RWPE2 (cell line): ENCODE measurements at regions not wholly inside any gene's neighbourhood (a gene's known extent, or its start where the extent isn't known, plus 50 kb on each side); places are given as distances from the start of the nearest gene placed in this dataset.

Experiments used
- ATAC-seq: fragments of 200-7000 bp; cut with Tn5 transposase; 3 replicates; pipeline ENCODE4 v1.9.1; 2021; ENCODE audit warnings: low read depth
- DNase-seq: peaks from one replicate; pipeline ENCODE4 v3.0.0-alpha.2; 2020; ENCODE audit warnings: low spot score
- H3K27ac ChIP-seq: fragments of 450-650 bp; 2 replicates; pipeline ENCODE4 v1.5.1; 2017; ENCODE audit warnings: mild to moderate bottlenecking; ENCODE audit not compliant: poor library complexity, severe bottlenecking
- H3K27me3 ChIP-seq: fragments of 250-450 bp; sonication (Bioruptor Pico); 2 replicates; pipeline ENCODE4 v1.5.1; 2021; ENCODE audit warnings: mild to moderate bottlenecking, moderate library complexity; ENCODE audit not compliant: insufficient read depth, poor library complexity, severe bottlenecking
- H3K36me3 ChIP-seq: fragments of 250-450 bp; sonication (Bioruptor Pico); 2 replicates; pipeline ENCODE4 v1.5.1; 2020; ENCODE audit warnings: low read depth, mild to moderate bottlenecking, moderate library complexity
- H3K4me1 ChIP-seq: fragments of 250-450 bp; sonication (Bioruptor Pico); 2 replicates; pipeline ENCODE4 v1.5.1; 2021; ENCODE audit warnings: mild to moderate bottlenecking, moderate library complexity; ENCODE audit not compliant: insufficient read depth, poor library complexity, severe bottlenecking
- H3K4me3 ChIP-seq: fragments of 250-450 bp; sonication (Bioruptor Pico); 2 replicates; pipeline ENCODE4 v1.5.1; 2021; ENCODE audit warnings: mild to moderate bottlenecking, moderate library complexity; ENCODE audit not compliant: severe bottlenecking
- H3K9me3 ChIP-seq: fragments of 250-450 bp; sonication (Bioruptor Pico); 2 replicates; pipeline ENCODE4 v1.5.1; 2021; ENCODE audit warnings: mild to moderate bottlenecking, moderate library complexity; ENCODE audit not compliant: severe bottlenecking
- TF ChIP-seq, protein P1 (sequence below): fragments of 450-650 bp; IDR thresholded peaks from one replicate; pipeline ENCODE4 v1.5.1; 2017; ENCODE audit warnings: mild to moderate bottlenecking, moderate library complexity; ENCODE audit not compliant: poor library complexity, severe bottlenecking

DNA sequence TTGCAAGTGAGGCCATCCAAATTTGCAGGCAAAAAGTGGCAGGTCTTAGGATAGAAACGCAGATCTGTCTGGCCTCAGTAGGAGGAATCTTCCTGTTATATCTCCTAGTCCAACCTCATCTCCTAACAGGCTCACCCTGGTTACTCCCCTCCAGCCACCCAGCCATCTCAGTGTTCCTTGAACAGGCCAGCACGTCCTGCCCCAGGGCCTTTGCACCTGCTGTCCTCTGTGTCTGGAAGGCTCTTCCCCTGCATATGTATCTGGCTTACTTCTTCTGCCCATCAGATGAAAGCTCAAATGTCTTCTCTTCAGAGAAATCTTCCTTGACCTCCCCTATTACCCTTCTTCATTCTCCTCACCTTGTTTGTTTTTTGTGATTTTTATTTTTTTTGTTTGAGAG, 107.3 kb upstream of the ALDH1B1 start:
- ATAC-seq, result no peak

DNA sequence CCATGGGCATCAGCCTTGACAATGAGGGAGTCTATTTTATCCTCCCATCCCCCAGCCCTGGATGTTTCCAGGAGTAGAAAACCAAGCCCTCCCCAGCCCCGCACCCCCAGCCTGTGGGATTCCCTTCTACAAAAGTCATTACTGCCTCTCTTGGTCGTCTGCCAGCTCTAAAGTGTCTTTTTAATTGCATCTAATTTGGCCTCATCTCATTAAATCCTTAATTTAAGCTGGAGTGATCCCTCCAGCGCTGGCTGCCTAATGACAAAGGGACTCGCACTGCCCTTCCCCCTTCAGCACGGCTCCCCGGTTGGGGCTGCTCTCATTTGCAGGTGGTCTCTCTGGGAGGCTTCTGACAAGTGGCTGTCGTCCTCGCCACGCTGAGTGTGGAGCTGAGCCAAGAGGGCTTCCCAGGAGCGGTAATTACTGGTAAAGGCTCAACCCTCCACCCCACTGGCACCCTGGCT, 107.9 kb upstream of the ALDH1B1 start:
- DNase-seq (no peak), ATAC-seq (no peak)
- no peak overlapping the region for H3K27ac ChIP-seq
- no peaks in the 10 kb centered on the region for H3K27me3 ChIP-seq
- H3K9me3 ChIP-seq, result no peaks in the 10 kb centered on the region
- no peak overlapping the region for H3K4me3 ChIP-seq
- H3K36me3 ChIP-seq, result no peaks in the 10 kb centered on the region
- TF ChIP-seq, protein P1, sequence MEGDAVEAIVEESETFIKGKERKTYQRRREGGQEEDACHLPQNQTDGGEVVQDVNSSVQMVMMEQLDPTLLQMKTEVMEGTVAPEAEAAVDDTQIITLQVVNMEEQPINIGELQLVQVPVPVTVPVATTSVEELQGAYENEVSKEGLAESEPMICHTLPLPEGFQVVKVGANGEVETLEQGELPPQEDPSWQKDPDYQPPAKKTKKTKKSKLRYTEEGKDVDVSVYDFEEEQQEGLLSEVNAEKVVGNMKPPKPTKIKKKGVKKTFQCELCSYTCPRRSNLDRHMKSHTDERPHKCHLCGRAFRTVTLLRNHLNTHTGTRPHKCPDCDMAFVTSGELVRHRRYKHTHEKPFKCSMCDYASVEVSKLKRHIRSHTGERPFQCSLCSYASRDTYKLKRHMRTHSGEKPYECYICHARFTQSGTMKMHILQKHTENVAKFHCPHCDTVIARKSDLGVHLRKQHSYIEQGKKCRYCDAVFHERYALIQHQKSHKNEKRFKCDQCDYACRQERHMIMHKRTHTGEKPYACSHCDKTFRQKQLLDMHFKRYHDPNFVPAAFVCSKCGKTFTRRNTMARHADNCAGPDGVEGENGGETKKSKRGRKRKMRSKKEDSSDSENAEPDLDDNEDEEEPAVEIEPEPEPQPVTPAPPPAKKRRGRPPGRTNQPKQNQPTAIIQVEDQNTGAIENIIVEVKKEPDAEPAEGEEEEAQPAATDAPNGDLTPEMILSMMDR, result no peak
- no peaks in the 10 kb centered on the region for H3K4me1 ChIP-seq

More for the DNA sequence above, 107.3 kb upstream of the ALDH1B1 start:
- Histone ChIP-seq H3K27ac (no peak overlapping the region), H3K27me3 (no peaks in the 10 kb centered on the region), H3K4me3 (no peak overlapping the region), H3K4me1 (no peaks in the 10 kb centered on the region), H3K9me3 (no peaks in the 10 kb centered on the region), H3K36me3 (no peaks in the 10 kb centered on the region)
- TF ChIP-seq, protein P1, result no peak
- no peak for DNase-seq

DNA sequence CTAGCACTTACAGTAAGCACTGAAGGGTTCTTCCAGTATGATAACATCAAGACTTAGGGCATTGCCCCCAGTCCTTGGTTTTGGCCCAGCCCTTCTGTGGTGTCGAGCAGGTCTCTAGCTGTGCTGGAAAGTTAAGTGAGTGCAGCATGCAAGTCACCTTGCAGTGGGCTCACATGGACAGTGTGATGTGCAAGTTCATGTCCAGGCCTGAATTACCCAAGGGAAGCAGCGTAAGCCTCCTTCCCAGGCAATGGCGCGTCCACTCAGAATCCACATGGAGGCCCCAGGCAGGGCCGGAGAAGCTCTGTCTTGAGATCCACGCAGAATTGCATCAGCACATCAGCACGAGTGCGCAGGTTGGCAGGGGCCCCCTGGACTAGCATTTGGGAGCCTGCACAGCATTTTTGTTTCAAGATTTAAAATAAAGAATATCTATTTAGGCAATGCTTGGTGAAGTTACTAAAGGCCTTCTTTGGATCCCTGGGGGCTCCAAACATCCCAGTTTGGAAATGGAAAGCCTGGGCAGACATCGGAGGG, 108.4 kb upstream of the ALDH1B1 start:
- Histone ChIP-seq H3K9me3 (no peaks in the 10 kb centered on the region), H3K27ac (no peak overlapping the region), H3K4me3 (no peak overlapping the region), H3K4me1 (no peaks in the 10 kb centered on the region), H3K27me3 (no peaks in the 10 kb centered on the region), H3K36me3 (no peaks in the 10 kb centered on the region)
- TF ChIP-seq, protein P1, result no peak
- ATAC-seq (no peak), DNase-seq (no peak)

DNA sequence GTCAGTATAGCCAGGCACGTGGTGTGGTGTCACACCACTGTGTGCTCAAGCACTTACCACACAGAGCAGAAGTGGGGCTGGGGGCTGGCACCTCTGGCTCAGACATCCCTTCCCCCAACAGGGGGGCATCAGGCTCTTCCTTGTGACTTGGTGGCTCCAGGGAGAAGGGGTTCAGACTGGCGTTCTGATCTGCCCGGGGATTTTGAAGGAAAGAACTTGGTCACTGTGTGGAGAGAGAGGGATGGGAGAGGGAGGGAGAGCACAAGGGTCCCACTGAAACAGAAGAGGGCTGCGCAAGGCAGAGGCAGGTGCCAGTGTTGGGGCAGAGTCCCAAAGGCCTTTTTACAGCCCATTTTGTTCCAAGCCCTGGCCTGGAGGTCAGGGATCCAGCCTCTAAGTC, 109.7 kb upstream of the ALDH1B1 start:
- DNase-seq, result no peak
- TF ChIP-seq, protein P1, result no peak
- no peak for ATAC-seq
- Histone ChIP-seq H3K9me3 (no peaks in the 10 kb centered on the region), H3K27ac (no peak overlapping the region), H3K36me3 (no peaks in the 10 kb centered on the region), H3K4me3 (no peak overlapping the region), H3K4me1 (no peaks in the 10 kb centered on the region), H3K27me3 (no peaks in the 10 kb centered on the region)

DNA sequence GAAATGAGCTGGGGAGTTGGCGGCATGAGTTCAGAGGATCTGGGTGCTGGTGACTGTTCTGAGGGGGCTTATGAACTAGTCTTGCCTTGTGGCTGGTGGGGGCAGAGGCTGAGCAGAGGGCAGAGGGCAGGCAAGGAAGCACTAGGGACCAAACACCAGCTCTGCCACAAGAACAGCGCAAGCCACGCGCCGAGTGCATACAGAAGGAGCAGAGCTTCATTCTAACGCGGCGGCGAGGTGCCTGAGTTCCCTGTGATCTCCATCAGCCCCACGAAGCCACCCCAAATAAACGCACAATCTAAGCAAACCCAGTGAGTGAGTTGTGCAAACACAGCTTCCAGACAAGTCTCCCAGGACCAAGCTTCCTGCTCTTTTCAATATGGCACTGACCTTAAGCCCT, 110.6 kb upstream of the ALDH1B1 start:
- H3K4me3 ChIP-seq, result no peak overlapping the region
- no peaks in the 10 kb centered on the region for H3K36me3 ChIP-seq
- H3K27ac ChIP-seq, result no peak overlapping the region
- H3K9me3 ChIP-seq, result no peaks in the 10 kb centered on the region
- ATAC-seq (no peak), DNase-seq (no peak)
- TF ChIP-seq, protein P1, result no peak
- no peaks in the 10 kb centered on the region for H3K27me3 ChIP-seq
- H3K4me1 ChIP-seq, result no peaks in the 10 kb centered on the region
